Gastrocnemius medialis (tissue), 4 donors: ENCODE measurements at regions not wholly inside any gene's neighbourhood (a gene's known extent, or its start where the extent isn't known, plus 50 kb on each side); places are given as distances from the start of the nearest gene placed in this dataset.

Source experiments
- CTCF ChIP-seq, 5 experiments: fragments of 450-650 bp in 3 of 5; fragments of 200-600 bp in 2 of 5; sonication (generic) in 2 of 5; IDR thresholded peaks in 4 of 5; conservative IDR thresholded peaks in 1 of 5; 1 replicate in 4 of 5; 2 replicates in 1 of 5; pipeline ENCODE4 v1.5.1; 2016 to 2019; ENCODE audit warnings: antibody characterized with exemption in 5 of 5, mild to moderate bottlenecking in 3 of 5, moderate library complexity in 3 of 5
- POLR2A ChIP-seq, 2 donors: fragments of 450-650 bp; IDR thresholded peaks; one replicate each; pipeline ENCODE4 v1.6.1; 2017; ENCODE audit warnings: antibody characterized with exemption in 2 of 2, mild to moderate bottlenecking in 2 of 2, moderate library complexity in 2 of 2

DNA sequence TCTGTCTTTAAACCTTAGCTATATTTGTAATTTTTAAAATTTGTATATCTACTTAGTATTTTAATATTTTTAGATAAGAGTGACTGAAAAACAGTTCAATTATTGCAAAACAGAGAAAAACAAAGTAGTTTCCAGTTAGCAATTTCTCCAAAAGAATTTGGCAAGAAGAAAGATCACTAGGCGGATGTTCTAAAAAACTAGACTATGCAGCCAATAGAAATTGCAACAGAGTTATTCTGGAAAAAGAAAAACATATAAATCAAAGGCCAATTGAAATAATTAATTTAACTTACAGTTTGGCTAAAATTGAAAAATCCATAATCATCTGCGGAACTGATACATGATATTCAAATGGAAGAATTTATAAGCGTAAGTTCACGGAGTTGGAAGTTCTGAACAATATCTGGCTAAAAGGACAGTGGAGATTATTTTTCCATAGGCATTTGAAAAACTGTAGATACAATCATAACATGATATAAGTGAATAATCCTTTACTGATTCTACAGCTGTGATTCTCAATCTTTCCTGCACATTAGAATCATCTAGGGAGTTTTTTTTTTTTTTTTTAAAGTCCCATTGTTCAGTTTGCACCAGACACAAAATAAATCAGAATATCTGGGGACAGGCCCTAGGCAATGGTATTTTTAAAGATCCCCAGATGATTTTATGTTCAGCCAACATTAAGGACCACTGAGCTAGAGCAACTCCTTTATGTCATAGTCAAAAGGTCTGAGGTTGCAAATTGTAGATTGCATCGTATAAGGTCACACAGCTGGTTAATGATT lies 605.1 kb upstream of the DAB2 start:
- TF ChIP-seq POLR2A (IDR thresholded peaks at IDR 0.05), result no peak
- TF ChIP-seq CTCF (IDR thresholded peaks at IDR 0.05 in 4 of 5, conservative IDR thresholded peaks at IDR 0.05 in 1 of 5), result no peak
